Adrenal gland (tissue), 5 donors: ENCODE measurements at regions not wholly inside any gene's neighbourhood (a gene's known extent, or its start where the extent isn't known, plus 50 kb on each side); places are given as distances from the start of the nearest gene placed in this dataset.

Experiments
- CTCF ChIP-seq, 6 experiments: fragments of 450-650 bp in 4 of 6; fragments of 200-600 bp in 2 of 6; sonication (generic) in 1 of 6; IDR thresholded peaks; 1 replicate in 5 of 6; 2 replicates in 1 of 6; pipeline versions ENCODE4 v1.5.1 to v1.8.0; 2016 to 2021; ENCODE audit warnings: antibody characterized with exemption in 6 of 6, mild to moderate bottlenecking in 2 of 6, moderate library complexity in 1 of 6
- POLR2A ChIP-seq, 2 donors: fragments of 450-650 bp; IDR thresholded peaks; one replicate each; pipeline ENCODE4 v1.6.1; 2017; ENCODE audit warnings: antibody characterized with exemption in 2 of 2, mild to moderate bottlenecking in 2 of 2, moderate library complexity in 1 of 2
- donor health status: DM: no; HTN: no; CAD: no.

DNA sequence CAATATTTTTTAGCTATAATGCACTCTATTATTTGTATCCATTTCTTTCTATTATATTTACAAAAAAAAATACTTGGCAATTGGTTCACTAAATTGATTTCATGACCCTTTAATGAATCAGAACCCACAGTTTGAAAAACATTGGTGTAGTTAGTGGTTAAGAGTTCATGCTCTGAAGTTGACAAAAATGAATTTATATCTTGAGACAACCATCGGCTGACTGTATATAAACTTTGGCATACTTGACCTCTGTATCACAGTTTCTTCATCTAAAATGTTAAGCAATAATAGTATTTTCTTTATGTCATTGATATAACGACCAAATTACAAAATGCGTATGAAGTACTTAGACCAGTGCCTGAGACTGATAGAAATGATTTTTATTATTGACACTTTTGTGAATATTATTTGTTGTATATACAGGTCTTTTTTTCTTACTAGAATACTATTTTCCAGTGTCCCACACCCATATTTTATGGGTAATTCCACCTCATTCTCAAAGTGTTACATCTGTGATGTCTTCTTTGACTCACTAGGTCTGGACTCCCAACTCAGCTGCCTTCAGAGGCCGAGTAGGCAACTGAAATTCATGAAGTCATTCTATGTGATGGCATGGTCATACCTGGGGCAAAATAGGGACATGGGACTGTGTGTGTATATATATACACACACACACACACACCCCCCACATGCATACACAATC is 459.2 kb downstream of the RFPL4B start:
- TF ChIP-seq CTCF (IDR thresholded peaks at IDR 0.05) = no peak
- TF ChIP-seq POLR2A (IDR thresholded peaks at IDR 0.05) = no peak
